Right lobe of liver (tissue), 6 donors: ENCODE measurements at regions not wholly inside any gene's neighbourhood (a gene's known extent, or its start where the extent isn't known, plus 50 kb on each side); places are given as distances from the start of the nearest gene placed in this dataset.

Experiments
- ATAC-seq, 4 donors: fragments of 200-7000 bp; cut with Tn5 transposase; one replicate each; pipeline ENCODE4 v1.9.1; 2020; ENCODE audit warnings: mild to moderate bottlenecking in 4 of 4, moderate library complexity in 4 of 4
- DNase-seq, 3 donors: peaks; one replicate each; pipeline ENCODE4 v3.0.0-alpha.2; 2020
- H3K27ac ChIP-seq, 3 donors: fragments of 200-600 bp; one replicate each; pipeline ENCODE4 v1.8.0; 2022
- H3K27me3 ChIP-seq, 2 donors: fragments of 200-600 bp; one replicate each; pipeline ENCODE4 v1.8.0; 2022
- H3K36me3 ChIP-seq, 4 donors: fragments of 200-600 bp; sonication (generic) in 1 of 4; one replicate each; pipeline versions ENCODE4 v1.5.1 to v1.8.0; 2017 to 2022; ENCODE audit warnings: control low read depth in 1 of 4
- H3K4me1 ChIP-seq, 4 donors: fragments of 200-600 bp; sonication (generic) in 1 of 4; one replicate each; pipeline versions ENCODE4 v1.5.1 to v1.8.0; 2017 to 2022; ENCODE audit warnings: control low read depth in 1 of 4
- H3K4me3 ChIP-seq, 3 donors: fragments of 200-600 bp; one replicate each; pipeline ENCODE4 v1.8.0; 2022
- H3K9me3 ChIP-seq, 4 donors: fragments of 200-600 bp; sonication (generic) in 1 of 4; one replicate each; pipeline versions ENCODE4 v1.5.1 to v1.8.0; 2017 to 2022; ENCODE audit warnings: control low read depth in 1 of 4
- CTCF ChIP-seq, 4 donors: fragments of 200-600 bp in 3 of 4; fragments of 450-650 bp in 1 of 4; IDR thresholded peaks; one replicate each; pipeline versions ENCODE4 v1.5.1 to v1.8.0; 2016 to 2022; ENCODE audit warnings: antibody characterized with exemption in 4 of 4, mild to moderate bottlenecking in 2 of 4
- POLR2A ChIP-seq: fragments of 450-650 bp; IDR thresholded peaks from one replicate; pipeline ENCODE4 v1.6.1; 2017; ENCODE audit warnings: antibody characterized with exemption, mild to moderate bottlenecking
- WGBS: methylation state at CpG from one replicate; pipeline ENCODE4 v1.1.6; 2018; ENCODE audit warnings: low coverage, low lambda C conversion rate; ENCODE audit not compliant: insufficient coverage; ENCODE audit errors: missing lambda C conversion rate; 5-methylcytosine and 5-hydroxymethylcytosine counted together
- intact Hi-C, 2 donors: fragments of 100-400 bp; cut with DNase I; formaldehyde crosslinking; loops; one replicate each; pipeline versions ENCODE4 v1.11.2 to v1.14.1; 2022
- donor health status: DM: no; HTN: yes; CAD: no.
- donor health status: DM: no; HTN: no; CAD: no.
- donor health status: DM: no; HTN: no; CAD: no.
- donor health status: DM: no; HTN: yes; CAD: no.
- donor health status: DM: no; HTN: yes; CAD: no.

DNA sequence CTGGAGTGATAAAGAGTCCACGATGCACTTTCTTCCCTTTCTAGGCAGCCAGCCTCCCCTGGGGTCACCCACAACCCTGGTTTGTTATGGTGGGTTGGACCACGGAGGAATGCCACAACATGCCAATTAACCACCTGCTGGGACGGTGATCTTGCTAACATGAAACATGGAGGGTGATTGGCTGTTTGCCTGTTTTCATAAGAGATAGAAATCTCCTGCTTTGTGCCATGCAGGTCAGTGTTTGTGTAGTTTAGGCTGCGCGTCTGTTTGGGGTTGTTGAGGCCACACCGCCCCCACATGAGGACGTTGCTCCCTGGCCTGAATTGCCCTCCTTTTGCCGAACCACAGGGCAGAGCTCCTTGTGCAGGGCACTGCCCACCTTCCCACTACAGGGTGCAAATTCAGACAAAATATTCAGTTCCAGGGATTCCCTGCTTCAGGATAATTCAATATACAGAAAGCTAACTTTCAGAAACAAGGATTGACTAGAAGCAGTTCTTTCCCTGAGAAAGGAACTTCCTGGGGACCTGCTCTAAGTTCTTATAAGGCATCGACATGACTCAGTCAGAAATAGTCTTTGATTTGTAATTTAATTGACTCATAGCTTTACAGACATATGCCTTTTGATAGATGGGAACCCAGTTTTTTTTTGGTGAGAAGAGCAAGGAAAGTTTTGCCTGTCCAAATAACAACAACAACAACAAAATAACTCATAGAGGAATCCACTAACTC is 427.6 kb downstream of the GADD45G start:
- no peak overlapping the region for H3K4me3 ChIP-seq
- 41% methylated on average over 9 of the region's 9 CpGs for WGBS
- no peaks in the 10 kb centered on the region for H3K36me3 ChIP-seq
- H3K27ac ChIP-seq = peak overlapping the region in 2 of 3 donors; percentile 14 to 52
- H3K27me3 ChIP-seq = no peaks in the 10 kb centered on the region
- intact Hi-C loops = no loop called here
- H3K4me1 ChIP-seq = peaks cover 0 to 16% (median 7%) of the 10 kb centered on the region in 4 donors
- TF ChIP-seq CTCF (IDR thresholded peaks at IDR 0.05) (no peak), POLR2A (no peak)
- H3K9me3 ChIP-seq = no peaks in the 10 kb centered on the region
- ATAC-seq (peak; percentile 89 to 93 (median 91)), DNase-seq (peak; percentile 49 to 78 (median 73))

DNA sequence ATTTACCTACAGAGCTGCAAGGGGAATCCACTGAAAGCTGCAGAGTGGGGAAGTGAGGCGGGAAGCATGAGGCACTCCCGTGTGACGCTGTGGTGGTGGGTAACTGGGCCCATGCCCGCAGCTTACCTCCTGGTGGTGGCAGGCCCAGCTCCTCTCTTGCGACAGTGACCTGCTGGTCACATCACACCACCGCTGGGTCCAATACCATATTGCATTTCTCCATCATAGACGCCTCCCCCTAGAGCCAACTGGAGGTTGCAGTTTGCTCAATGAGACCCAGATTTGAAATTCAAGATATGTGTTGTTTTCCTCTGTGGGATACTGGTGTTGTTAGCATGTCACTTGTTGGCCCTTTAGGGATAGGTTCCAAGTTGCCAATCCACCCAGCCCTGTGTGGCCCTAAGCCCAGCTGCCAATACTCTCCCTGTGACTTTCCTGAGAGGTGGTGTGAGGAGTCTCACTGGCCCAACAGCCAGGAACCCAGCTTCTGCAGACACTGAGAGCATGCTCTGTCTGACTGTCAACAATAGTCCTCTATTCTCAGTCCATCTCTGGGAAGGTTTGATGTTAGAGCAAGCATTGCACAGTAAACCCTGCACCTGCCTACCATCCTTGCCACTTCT is 428.3 kb downstream of the GADD45G start:
- TF ChIP-seq CTCF (IDR thresholded peaks at IDR 0.05) (no peak), POLR2A (no peak)
- H3K9me3 ChIP-seq = no peaks in the 10 kb centered on the region
- intact Hi-C loops = no loop called here
- ATAC-seq (peak; percentile 58 to 75 (median 68)), DNase-seq (peak in 2 of 3 donors; percentile 56 to 59)
- H3K27me3 ChIP-seq = no peaks in the 10 kb centered on the region
- no peak overlapping the region for H3K4me3 ChIP-seq
- peaks cover 0 to 16% (median 7%) of the 10 kb centered on the region in 4 donors for H3K4me1 ChIP-seq
- H3K27ac ChIP-seq = peak overlapping the region in 2 of 3 donors; percentile 14 to 52
- WGBS = 12% methylated on average over 4 of the region's 7 CpGs
- no peaks in the 10 kb centered on the region for H3K36me3 ChIP-seq

GRCh38 chr9:90034071-90034470 is 429.3 kb downstream of the GADD45G start:
- no peak overlapping the region for H3K27ac ChIP-seq
- no peak overlapping the region for H3K4me3 ChIP-seq
- peak in 1 of 4 donors; percentile 9 for ATAC-seq
- H3K4me1 ChIP-seq = peaks cover 0 to 16% (median 7%) of the 10 kb centered on the region in 4 donors
- no peak for DNase-seq
- no peaks in the 10 kb centered on the region for H3K9me3 ChIP-seq
- 63% methylated on average over 4 of the region's 5 CpGs for WGBS
- H3K36me3 ChIP-seq = no peaks in the 10 kb centered on the region
- H3K27me3 ChIP-seq = no peaks in the 10 kb centered on the region
- intact Hi-C loops = no loop called here
- TF ChIP-seq POLR2A (no peak), CTCF (IDR thresholded peaks at IDR 0.05) (no peak)

GRCh38 chr9:90035471-90035870 is 430.7 kb downstream of the GADD45G start:
- TF ChIP-seq POLR2A (no peak), CTCF (IDR thresholded peaks at IDR 0.05) (no peak)
- H3K9me3 ChIP-seq = no peaks in the 10 kb centered on the region
- 100% methylated on average over 2 of the region's 2 CpGs for WGBS
- intact Hi-C loops = no loop called here
- H3K4me1 ChIP-seq = peaks cover 0 to 16% (median 7%) of the 10 kb centered on the region in 4 donors
- ATAC-seq = no peak
- H3K4me3 ChIP-seq = no peak overlapping the region
- H3K27me3 ChIP-seq = no peaks in the 10 kb centered on the region
- no peaks in the 10 kb centered on the region for H3K36me3 ChIP-seq
- no peak overlapping the region for H3K27ac ChIP-seq
- no peak for DNase-seq
